GM23338 (cell line): ENCODE measurements at regions not wholly inside any gene's neighbourhood (a gene's known extent, or its start where the extent isn't known, plus 50 kb on each side); places are given as distances from the start of the nearest gene placed in this dataset.

Source experiments
- ATAC-seq: fragments of 200-7000 bp; cut with Tn5 transposase; 3 replicates; pipeline ENCODE4 v1.9.1; 2020
- DNase-seq: peaks from one replicate; pipeline ENCODE4 v3.0.0-alpha.2; 2015; ENCODE audit warnings: low spot score
- H2AFZ ChIP-seq: fragments of 200-600 bp; sonication (generic); 2 replicates; pipeline ENCODE4 v1.8.0; 2016; ENCODE audit warnings: antibody characterized with exemption, mild to moderate bottlenecking, moderate library complexity
- H3F3A ChIP-seq: fragments of 200-600 bp; sonication (generic); replicated peaks from 2 replicates; pipeline ENCODE4 v1.8.0; 2017; ENCODE audit warnings: antibody characterized with exemption, mixed run types, low read depth
- H3K27ac ChIP-seq: fragments of 200-600 bp; sonication (generic); 2 replicates; pipeline ENCODE4 v1.6.1; 2016; ENCODE audit warnings: low read depth
- H3K27me3 ChIP-seq: fragments of 200-600 bp; sonication (generic); 2 replicates; pipeline ENCODE4 v1.8.0; 2016; ENCODE audit warnings: mild to moderate bottlenecking, mixed run types, moderate library complexity; ENCODE audit not compliant: insufficient read depth
- H3K36me3 ChIP-seq: fragments of 200-600 bp; sonication (generic); 2 replicates; pipeline ENCODE4 v1.8.0; 2016; ENCODE audit warnings: mild to moderate bottlenecking; ENCODE audit not compliant: insufficient read depth
- H3K4me1 ChIP-seq: fragments of 200-600 bp; sonication (generic); 2 replicates; pipeline ENCODE4 v1.8.0; 2016; ENCODE audit warnings: mild to moderate bottlenecking, moderate library complexity; ENCODE audit not compliant: insufficient read depth
- H3K4me2 ChIP-seq: fragments of 200-600 bp; sonication (generic); 2 replicates; pipeline ENCODE4 v1.7.1; 2017; ENCODE audit warnings: mixed run types
- H3K4me3 ChIP-seq: fragments of 200-600 bp; sonication (generic); 2 replicates; pipeline ENCODE4 v1.6.1; 2016; ENCODE audit warnings: mixed run types
- H3K79me2 ChIP-seq: fragments of 200-600 bp; sonication (generic); replicated peaks from 2 replicates; pipeline ENCODE4 v1.8.0; 2017; ENCODE audit warnings: mild to moderate bottlenecking; ENCODE audit not compliant: insufficient read depth
- H3K9me2 ChIP-seq: fragments of 200-600 bp; sonication (generic); 2 replicates; pipeline ENCODE4 v1.8.0; 2017; ENCODE audit not compliant: insufficient read depth
- H4K20me1 ChIP-seq: fragments of 200-600 bp; sonication (generic); replicated peaks from 2 replicates; pipeline ENCODE4 v1.8.0; 2017; ENCODE audit warnings: mild to moderate bottlenecking; ENCODE audit not compliant: insufficient read depth
- H3K27ac Mint-ChIP-seq: 2 replicates; pipeline ENCODE4 v1.8.0; 2020; ENCODE audit warnings: inconsistent platforms, mild to moderate bottlenecking, moderate library complexity, mixed read lengths
- H3K27me3 Mint-ChIP-seq: 3 replicates; pipeline ENCODE4 v1.8.0; 2022; ENCODE audit warnings: low read depth, mild to moderate bottlenecking, moderate library complexity, mixed read lengths, inconsistent platforms; ENCODE audit not compliant: insufficient read depth, poor library complexity
- H3K36me3 Mint-ChIP-seq: 3 replicates; pipeline ENCODE4 v1.8.0; 2021; ENCODE audit warnings: low read depth, mild to moderate bottlenecking, inconsistent platforms, moderate library complexity, mixed read lengths
- H3K4me1 Mint-ChIP-seq: 3 replicates; pipeline ENCODE4 v1.8.0; 2020; ENCODE audit warnings: mild to moderate bottlenecking, inconsistent platforms, mixed read lengths
- H3K4me3 Mint-ChIP-seq: 3 replicates; pipeline ENCODE4 v1.8.0; 2021; ENCODE audit warnings: moderate library complexity, mild to moderate bottlenecking, inconsistent platforms, mixed read lengths
- H3K9me3 Mint-ChIP-seq: 3 replicates; pipeline ENCODE4 v1.8.0; 2020; ENCODE audit warnings: moderate library complexity, mild to moderate bottlenecking, inconsistent platforms, mixed read lengths
- EZH2phosphoT487 ChIP-seq: fragments of 200-600 bp; sonication (generic); IDR thresholded peaks from one replicate; pipeline ENCODE4 v1.8.1; 2018; ENCODE audit warnings: antibody characterized with exemption; ENCODE audit not compliant: unreplicated experiment
- JUNB ChIP-seq: IDR thresholded peaks from one replicate; pipeline ENCODE4 v1.6.1; 2016; ENCODE audit warnings: antibody characterized with exemption; ENCODE audit not compliant: unreplicated experiment
- NANOG ChIP-seq: IDR thresholded peaks from 2 replicates; pipeline ENCODE4 v1.6.1; 2016; ENCODE audit warnings: antibody characterized with exemption, borderline replicate concordance
- POLR2AphosphoS5 ChIP-seq: IDR thresholded peaks from 2 replicates; pipeline ENCODE4 v1.6.1; 2016; ENCODE audit warnings: antibody characterized with exemption, low read depth
- ZNF331 ChIP-seq: fragments of 250-450 bp; sonication (Bioruptor Pico); IDR thresholded peaks from 2 replicates; pipeline ENCODE4 v1.5.0; 2020; ENCODE audit warnings: low read depth, mild to moderate bottlenecking, moderate library complexity
- TF ChIP-seq, protein P1 (sequence below): IDR thresholded peaks from one replicate; pipeline ENCODE4 v1.6.1; 2018; ENCODE audit warnings: antibody characterized with exemption; ENCODE audit not compliant: unreplicated experiment
- TF ChIP-seq, protein P2 (sequence below): fragments of 250-450 bp; sonication (Bioruptor Pico); IDR thresholded peaks from 2 replicates; pipeline ENCODE4 v1.5.0; 2020; ENCODE audit warnings: mild to moderate bottlenecking, moderate library complexity

DNA sequence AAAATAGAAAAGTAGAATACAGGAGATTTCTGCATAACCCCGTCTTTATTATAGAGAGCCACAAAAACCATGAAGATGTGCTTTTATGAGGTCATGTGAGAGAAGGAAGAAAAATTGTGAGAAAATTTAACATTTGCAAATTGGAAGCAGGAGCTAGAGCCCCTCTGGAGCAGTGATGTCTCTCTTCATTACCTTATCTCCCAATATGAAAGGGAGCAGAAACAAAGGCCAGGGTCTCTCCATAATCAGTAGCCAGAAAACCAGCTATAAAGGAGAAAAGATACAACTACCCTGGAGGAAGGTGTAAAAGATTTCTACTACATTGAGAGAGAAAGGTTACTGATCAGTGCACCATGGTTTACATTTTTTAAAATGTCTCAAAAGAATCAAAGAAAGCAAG lies 53.2 kb upstream of the ITGA1 start:
- Histone ChIP-seq H3K27me3 (no peaks in the 10 kb centered on the region), H3K79me2 (no peaks in the 10 kb centered on the region), H4K20me1 (no peaks in the 10 kb centered on the region), H3K4me1 (no peaks in the 10 kb centered on the region), H3K36me3 (no peaks in the 10 kb centered on the region), H2AFZ (no peak overlapping the region), H3F3A (no peaks in the 10 kb centered on the region), H3K27ac (no peak overlapping the region), H3K4me3 (no peak overlapping the region), H3K9me2 (0 out of 2 replicates have a peak, but pooled peaks cover 4% of the 10 kb centered on the region), H3K4me2 (no peak overlapping the region)
- Mint-ChIP-seq H3K4me3 (no peak overlapping the region), H3K9me3 (peaks cover 16% of the 10 kb centered on the region; the same call in 2 of the 3 replicates), H3K27me3 (no peaks in the 10 kb centered on the region), H3K27ac (no peak overlapping the region), H3K36me3 (peaks cover 5% of the 10 kb centered on the region; the same call in 2 of the 3 replicates), H3K4me1 (no peaks in the 10 kb centered on the region; the same call in 2 of the 3 replicates)
- DNase-seq (no peak), ATAC-seq (no peak)
- TF ChIP-seq, protein P1, sequence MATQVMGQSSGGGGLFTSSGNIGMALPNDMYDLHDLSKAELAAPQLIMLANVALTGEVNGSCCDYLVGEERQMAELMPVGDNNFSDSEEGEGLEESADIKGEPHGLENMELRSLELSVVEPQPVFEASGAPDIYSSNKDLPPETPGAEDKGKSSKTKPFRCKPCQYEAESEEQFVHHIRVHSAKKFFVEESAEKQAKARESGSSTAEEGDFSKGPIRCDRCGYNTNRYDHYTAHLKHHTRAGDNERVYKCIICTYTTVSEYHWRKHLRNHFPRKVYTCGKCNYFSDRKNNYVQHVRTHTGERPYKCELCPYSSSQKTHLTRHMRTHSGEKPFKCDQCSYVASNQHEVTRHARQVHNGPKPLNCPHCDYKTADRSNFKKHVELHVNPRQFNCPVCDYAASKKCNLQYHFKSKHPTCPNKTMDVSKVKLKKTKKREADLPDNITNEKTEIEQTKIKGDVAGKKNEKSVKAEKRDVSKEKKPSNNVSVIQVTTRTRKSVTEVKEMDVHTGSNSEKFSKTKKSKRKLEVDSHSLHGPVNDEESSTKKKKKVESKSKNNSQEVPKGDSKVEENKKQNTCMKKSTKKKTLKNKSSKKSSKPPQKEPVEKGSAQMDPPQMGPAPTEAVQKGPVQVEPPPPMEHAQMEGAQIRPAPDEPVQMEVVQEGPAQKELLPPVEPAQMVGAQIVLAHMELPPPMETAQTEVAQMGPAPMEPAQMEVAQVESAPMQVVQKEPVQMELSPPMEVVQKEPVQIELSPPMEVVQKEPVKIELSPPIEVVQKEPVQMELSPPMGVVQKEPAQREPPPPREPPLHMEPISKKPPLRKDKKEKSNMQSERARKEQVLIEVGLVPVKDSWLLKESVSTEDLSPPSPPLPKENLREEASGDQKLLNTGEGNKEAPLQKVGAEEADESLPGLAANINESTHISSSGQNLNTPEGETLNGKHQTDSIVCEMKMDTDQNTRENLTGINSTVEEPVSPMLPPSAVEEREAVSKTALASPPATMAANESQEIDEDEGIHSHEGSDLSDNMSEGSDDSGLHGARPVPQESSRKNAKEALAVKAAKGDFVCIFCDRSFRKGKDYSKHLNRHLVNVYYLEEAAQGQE: no peak
- no peak for TF ChIP-seq NANOG
- no peak for TF ChIP-seq POLR2AphosphoS5
- no peak for TF ChIP-seq JUNB
- TF ChIP-seq, protein P2, sequence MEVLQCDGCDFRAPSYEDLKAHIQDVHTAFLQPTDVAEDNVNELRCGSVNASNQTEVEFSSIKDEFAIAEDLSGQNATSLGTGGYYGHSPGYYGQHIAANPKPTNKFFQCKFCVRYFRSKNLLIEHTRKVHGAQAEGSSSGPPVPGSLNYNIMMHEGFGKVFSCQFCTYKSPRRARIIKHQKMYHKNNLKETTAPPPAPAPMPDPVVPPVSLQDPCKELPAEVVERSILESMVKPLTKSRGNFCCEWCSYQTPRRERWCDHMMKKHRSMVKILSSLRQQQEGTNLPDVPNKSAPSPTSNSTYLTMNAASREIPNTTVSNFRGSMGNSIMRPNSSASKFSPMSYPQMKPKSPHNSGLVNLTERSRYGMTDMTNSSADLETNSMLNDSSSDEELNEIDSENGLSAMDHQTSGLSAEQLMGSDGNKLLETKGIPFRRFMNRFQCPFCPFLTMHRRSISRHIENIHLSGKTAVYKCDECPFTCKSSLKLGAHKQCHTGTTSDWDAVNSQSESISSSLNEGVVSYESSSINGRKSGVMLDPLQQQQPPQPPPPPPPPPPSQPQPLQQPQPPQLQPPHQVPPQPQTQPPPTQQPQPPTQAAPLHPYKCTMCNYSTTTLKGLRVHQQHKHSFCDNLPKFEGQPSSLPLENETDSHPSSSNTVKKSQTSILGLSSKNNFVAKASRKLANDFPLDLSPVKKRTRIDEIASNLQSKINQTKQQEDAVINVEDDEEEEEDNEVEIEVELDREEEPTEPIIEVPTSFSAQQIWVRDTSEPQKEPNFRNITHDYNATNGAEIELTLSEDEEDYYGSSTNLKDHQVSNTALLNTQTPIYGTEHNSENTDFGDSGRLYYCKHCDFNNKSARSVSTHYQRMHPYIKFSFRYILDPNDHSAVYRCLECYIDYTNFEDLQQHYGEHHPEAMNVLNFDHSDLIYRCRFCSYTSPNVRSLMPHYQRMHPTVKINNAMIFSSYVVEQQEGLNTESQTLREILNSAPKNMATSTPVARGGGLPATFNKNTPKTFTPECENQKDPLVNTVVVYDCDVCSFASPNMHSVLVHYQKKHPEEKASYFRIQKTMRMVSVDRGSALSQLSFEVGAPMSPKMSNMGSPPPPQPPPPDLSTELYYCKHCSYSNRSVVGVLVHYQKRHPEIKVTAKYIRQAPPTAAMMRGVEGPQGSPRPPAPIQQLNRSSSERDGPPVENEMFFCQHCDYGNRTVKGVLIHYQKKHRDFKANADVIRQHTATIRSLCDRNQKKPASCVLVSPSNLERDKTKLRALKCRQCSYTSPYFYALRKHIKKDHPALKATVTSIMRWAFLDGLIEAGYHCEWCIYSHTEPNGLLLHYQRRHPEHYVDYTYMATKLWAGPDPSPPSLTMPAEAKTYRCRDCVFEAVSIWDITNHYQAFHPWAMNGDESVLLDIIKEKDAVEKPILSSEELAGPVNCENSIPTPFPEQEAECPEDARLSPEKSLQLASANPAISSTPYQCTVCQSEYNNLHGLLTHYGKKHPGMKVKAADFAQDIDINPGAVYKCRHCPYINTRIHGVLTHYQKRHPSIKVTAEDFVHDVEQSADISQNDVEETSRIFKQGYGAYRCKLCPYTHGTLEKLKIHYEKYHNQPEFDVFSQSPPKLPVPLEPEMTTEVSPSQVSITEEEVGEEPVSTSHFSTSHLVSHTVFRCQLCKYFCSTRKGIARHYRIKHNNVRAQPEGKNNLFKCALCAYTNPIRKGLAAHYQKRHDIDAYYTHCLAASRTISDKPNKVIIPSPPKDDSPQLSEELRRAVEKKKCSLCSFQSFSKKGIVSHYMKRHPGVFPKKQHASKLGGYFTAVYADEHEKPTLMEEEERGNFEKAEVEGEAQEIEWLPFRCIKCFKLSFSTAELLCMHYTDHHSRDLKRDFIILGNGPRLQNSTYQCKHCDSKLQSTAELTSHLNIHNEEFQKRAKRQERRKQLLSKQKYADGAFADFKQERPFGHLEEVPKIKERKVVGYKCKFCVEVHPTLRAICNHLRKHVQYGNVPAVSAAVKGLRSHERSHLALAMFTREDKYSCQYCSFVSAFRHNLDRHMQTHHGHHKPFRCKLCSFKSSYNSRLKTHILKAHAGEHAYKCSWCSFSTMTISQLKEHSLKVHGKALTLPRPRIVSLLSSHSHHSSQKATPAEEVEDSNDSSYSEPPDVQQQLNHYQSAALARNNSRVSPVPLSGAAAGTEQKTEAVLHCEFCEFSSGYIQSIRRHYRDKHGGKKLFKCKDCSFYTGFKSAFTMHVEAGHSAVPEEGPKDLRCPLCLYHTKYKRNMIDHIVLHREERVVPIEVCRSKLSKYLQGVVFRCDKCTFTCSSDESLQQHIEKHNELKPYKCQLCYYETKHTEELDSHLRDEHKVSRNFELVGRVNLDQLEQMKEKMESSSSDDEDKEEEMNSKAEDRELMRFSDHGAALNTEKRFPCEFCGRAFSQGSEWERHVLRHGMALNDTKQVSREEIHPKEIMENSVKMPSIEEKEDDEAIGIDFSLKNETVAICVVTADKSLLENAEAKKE (CRISPR knock-in tag): no peak
- TF ChIP-seq ZNF331 (CRISPR knock-in tag): no peak
- no peak for TF ChIP-seq EZH2phosphoT487
